ENCODE measurements at regions not wholly inside any gene's neighbourhood (a gene's known extent, or its start where the extent isn't known, plus 50 kb on each side); places are given as distances from the start of the nearest gene placed in this dataset.

GRCh38 chr11:119910051-119910450, 181.1 kb upstream of the NECTIN1 start:
- TF ChIP-seq CTCF (IDR thresholded peaks at IDR 0.05; ENCODE audit: low read depth, low read length, missing control alignments), result no peak
- Histone ChIP-seq H3K36me3 (replicated peaks) (no peaks in the 10 kb centered on the region), H3K27me3 (replicated peaks) (no peaks in the 10 kb centered on the region), H3K4me3 (ENCODE audit: low read depth, low read length) (no peak overlapping the region), H3K27ac (no peak overlapping the region)
- no peak for DNase-seq
- in situ Hi-C loops (cut with HindIII; ENCODE audit: low pct_ligation_motif_present, low sequenced_read_pairs), result no loop called here

- no peak for TF ChIP-seq CTCF (IDR thresholded peaks at IDR 0.05; ENCODE audit: low read depth, low read length, missing control alignments)
- in situ Hi-C loops (cut with HindIII; ENCODE audit: low pct_ligation_motif_present, low sequenced_read_pairs), result no loop called here
- Histone ChIP-seq H3K27ac (no peak overlapping the region), H3K4me3 (ENCODE audit: low read depth, low read length) (no peak overlapping the region), H3K27me3 (replicated peaks) (no peaks in the 10 kb centered on the region), H3K36me3 (replicated peaks) (no peaks in the 10 kb centered on the region)
- DNase-seq, result no peak
Measured at GRCh38 chr11:119909495-119909894, 180.5 kb upstream of the NECTIN1 start.

- no peak for DNase-seq
- no peak for TF ChIP-seq CTCF (IDR thresholded peaks at IDR 0.05; ENCODE audit: low read depth, low read length, missing control alignments)
- no peak overlapping the region for H3K4me3 ChIP-seq (ENCODE audit: low read depth, low read length)
- in situ Hi-C loops (cut with HindIII; ENCODE audit: low pct_ligation_motif_present, low sequenced_read_pairs), result no loop called here
- H3K36me3 ChIP-seq (replicated peaks), result no peaks in the 10 kb centered on the region
- H3K27me3 ChIP-seq (replicated peaks), result no peaks in the 10 kb centered on the region
- no peak overlapping the region for H3K27ac ChIP-seq
Measured at GRCh38 chr11:119909077-119909476, 180.1 kb upstream of the NECTIN1 start.

GRCh38 chr11:119908573-119908904, 179.5 kb upstream of the NECTIN1 start:
- Histone ChIP-seq H3K4me3 (ENCODE audit: low read depth, low read length) (no peak overlapping the region), H3K27me3 (replicated peaks) (no peaks in the 10 kb centered on the region), H3K36me3 (replicated peaks) (no peaks in the 10 kb centered on the region), H3K27ac (no peak overlapping the region)
- TF ChIP-seq CTCF (IDR thresholded peaks at IDR 0.05; ENCODE audit: low read depth, low read length, missing control alignments), result no peak
- in situ Hi-C loops (cut with HindIII; ENCODE audit: low pct_ligation_motif_present, low sequenced_read_pairs), result no loop called here
- no peak for DNase-seq

GRCh38 chr11:119907878-119908572, 179.0 kb upstream of the NECTIN1 start:
- TF ChIP-seq CTCF (IDR thresholded peaks at IDR 0.05; ENCODE audit: low read depth, low read length, missing control alignments), result no peak
- Histone ChIP-seq H3K36me3 (replicated peaks) (no peaks in the 10 kb centered on the region), H3K4me3 (ENCODE audit: low read depth, low read length) (no peak overlapping the region), H3K27ac (no peak overlapping the region), H3K27me3 (replicated peaks) (no peaks in the 10 kb centered on the region)
- in situ Hi-C loops (cut with HindIII; ENCODE audit: low pct_ligation_motif_present, low sequenced_read_pairs), result no loop called here
- no peak for DNase-seq

All from brain microvascular endothelial cell (primary cell).